ENCODE measurements at regions not wholly inside any gene's neighbourhood (a gene's known extent, or its start where the extent isn't known, plus 50 kb on each side); places are given as distances from the start of the nearest gene placed in this dataset.

- TF ChIP-seq CTCF (conservative IDR thresholded peaks at IDR 0.05; ENCODE audit: low read depth in 2 of 2) (no peak), EZH2phosphoT487 (IDR thresholded peaks at IDR 0.05; ENCODE audit: unreplicated experiment) (no peak), CREB1 (CRISPR knock-in tag; IDR thresholded peaks at IDR 0.05; ENCODE audit: low read depth) (no peak), JUNB (IDR thresholded peaks at IDR 0.05; ENCODE audit: unreplicated experiment) (no peak), POLR2AphosphoS5 (IDR thresholded peaks at IDR 0.05; ENCODE audit: low read depth) (no peak), EZH2 (IDR thresholded peaks at IDR 0.05; ENCODE audit: low read depth, unreplicated experiment) (no peak), REST (IDR thresholded peaks at IDR 0.05; ENCODE audit: unreplicated experiment) (no peak)
Observed at GRCh38 chr15:91537856-91538255, 315.7 kb upstream of the SLCO3A1 start.
